Activated CD4-positive, alpha-beta T cell treated with anti-CD3 and anti-CD28 coated beads, Interleukin-2, amount 10 ng/mL, durations not matched to agents 24 days and 14 days (primary cell): ENCODE measurements at regions not wholly inside any gene's neighbourhood (a gene's known extent, or its start where the extent isn't known, plus 50 kb on each side); places are given as distances from the start of the nearest gene placed in this dataset.

Experiments used
- DNase-seq: peaks from one replicate; pipeline ENCODE4 v3.0.0; 2022
- H3K27ac Mint-ChIP-seq: one replicate; pipeline ENCODE4 v1.8.0; 2022; ENCODE audit warnings: mild to moderate bottlenecking, mixed read lengths
- H3K27me3 Mint-ChIP-seq: one replicate; pipeline ENCODE4 v1.8.0; 2022; ENCODE audit warnings: mixed read lengths
- H3K36me3 Mint-ChIP-seq: one replicate; pipeline ENCODE4 v1.8.0; 2022; ENCODE audit warnings: low read depth, mild to moderate bottlenecking, mixed read lengths
- H3K4me1 Mint-ChIP-seq: one replicate; pipeline ENCODE4 v1.8.0; 2021; ENCODE audit warnings: mixed read lengths
- H3K4me3 Mint-ChIP-seq: one replicate; pipeline ENCODE4 v1.8.0; 2022; ENCODE audit warnings: mild to moderate bottlenecking, moderate library complexity, mixed read lengths
- H3K9me3 Mint-ChIP-seq: one replicate; pipeline ENCODE4 v1.8.0; 2021; ENCODE audit warnings: mixed read lengths
- intact Hi-C: fragments of 100-400 bp; cut with micrococcal nuclease; formaldehyde crosslinking; loops from one replicate; pipeline ENCODE4 v1.15.1; 2023

DNA sequence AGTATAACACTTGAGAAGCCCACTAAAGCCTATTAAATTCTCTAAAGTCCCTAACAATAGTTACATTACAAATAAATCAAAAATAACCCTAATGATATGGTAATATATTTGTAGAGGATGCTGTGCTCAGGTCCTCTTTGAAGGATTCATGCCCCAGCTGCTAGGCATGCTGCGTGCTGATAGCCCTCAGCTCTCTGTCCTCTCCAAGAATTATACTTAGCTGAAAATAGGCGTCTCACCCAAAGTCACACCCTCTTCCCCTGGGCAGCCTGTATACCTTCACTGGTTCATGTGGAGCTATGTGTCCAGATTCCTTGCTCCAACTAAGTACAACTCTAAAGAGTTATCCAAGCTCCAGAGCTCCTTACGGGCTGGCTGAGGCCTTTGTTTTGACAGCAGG is 312.5 kb upstream of the ZNF385D start:
- H3K36me3 Mint-ChIP-seq: no peaks in the 10 kb centered on the region
- no peaks in the 10 kb centered on the region for H3K4me1 Mint-ChIP-seq
- H3K4me3 Mint-ChIP-seq: no peak overlapping the region
- no peaks in the 10 kb centered on the region for H3K27me3 Mint-ChIP-seq
- H3K27ac Mint-ChIP-seq: no peak overlapping the region
- intact Hi-C loops: no loop called here
- DNase-seq: no peak
- H3K9me3 Mint-ChIP-seq: peaks cover 3% of the 10 kb centered on the region

DNA sequence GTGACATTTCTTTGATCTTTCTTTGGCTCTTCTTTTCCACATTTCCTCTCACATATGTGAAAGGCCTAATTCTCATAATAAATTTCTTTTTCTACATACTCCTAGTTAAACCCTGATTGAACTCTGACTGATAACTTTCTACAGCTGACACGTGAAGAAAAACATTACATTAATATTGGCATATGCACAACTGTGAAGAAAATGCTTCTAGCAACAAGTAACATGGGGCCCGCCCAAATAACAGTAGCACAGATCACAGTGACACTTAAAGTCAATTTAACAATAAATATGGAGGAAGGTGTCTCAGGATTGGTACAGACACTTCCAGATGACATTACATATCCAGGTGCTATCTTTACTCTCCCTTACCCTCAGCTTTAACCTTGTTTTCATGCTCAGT is 317.6 kb upstream of the ZNF385D start:
- intact Hi-C loops: no loop called here
- no peak for DNase-seq
- H3K9me3 Mint-ChIP-seq: no peaks in the 10 kb centered on the region
- H3K27me3 Mint-ChIP-seq: no peaks in the 10 kb centered on the region
- H3K4me1 Mint-ChIP-seq: no peaks in the 10 kb centered on the region
- H3K4me3 Mint-ChIP-seq: no peak overlapping the region
- H3K36me3 Mint-ChIP-seq: no peaks in the 10 kb centered on the region
- H3K27ac Mint-ChIP-seq: no peak overlapping the region

- H3K9me3 Mint-ChIP-seq: no peaks in the 10 kb centered on the region
- no peaks in the 10 kb centered on the region for H3K4me1 Mint-ChIP-seq
- DNase-seq: no peak
- H3K4me3 Mint-ChIP-seq: no peak overlapping the region
- no peaks in the 10 kb centered on the region for H3K27me3 Mint-ChIP-seq
- no peak overlapping the region for H3K27ac Mint-ChIP-seq
- intact Hi-C loops: no loop called here
- no peaks in the 10 kb centered on the region for H3K36me3 Mint-ChIP-seq
Observed at GRCh38 chr3:22088204-22088603, 337.2 kb upstream of the ZNF385D start.

- Mint-ChIP-seq H3K4me1 (no peaks in the 10 kb centered on the region), H3K27ac (no peak overlapping the region), H3K9me3 (no peaks in the 10 kb centered on the region), H3K36me3 (no peaks in the 10 kb centered on the region), H3K27me3 (no peaks in the 10 kb centered on the region), H3K4me3 (no peak overlapping the region)
- peak; percentile 54 for DNase-seq
- intact Hi-C loops: no loop called here
Observed at GRCh38 chr3:22089284-22089683, 338.3 kb upstream of the ZNF385D start.

DNA sequence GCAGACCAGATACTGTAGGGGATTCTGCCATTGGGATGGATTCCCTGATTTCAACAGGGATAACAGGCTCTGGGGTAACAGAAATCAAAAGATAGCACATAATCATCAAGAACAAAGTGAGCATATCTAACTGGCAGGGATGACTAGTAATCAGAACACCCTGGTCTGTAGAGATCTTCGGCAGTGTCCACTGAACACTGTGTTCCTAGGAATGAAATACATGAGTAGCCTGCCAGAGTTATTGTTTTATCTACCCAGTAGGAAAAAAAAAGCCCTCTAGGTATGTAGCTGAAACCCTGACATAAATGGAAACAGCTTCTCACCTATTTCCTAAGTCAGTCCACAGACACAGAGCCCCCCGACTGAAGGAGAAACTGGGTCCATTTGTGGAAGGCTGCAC is 340.3 kb upstream of the ZNF385D start:
- no peak overlapping the region for H3K4me3 Mint-ChIP-seq
- H3K4me1 Mint-ChIP-seq: no peaks in the 10 kb centered on the region
- H3K27me3 Mint-ChIP-seq: no peaks in the 10 kb centered on the region
- no peak for DNase-seq
- no peak overlapping the region for H3K27ac Mint-ChIP-seq
- no peaks in the 10 kb centered on the region for H3K36me3 Mint-ChIP-seq
- no peaks in the 10 kb centered on the region for H3K9me3 Mint-ChIP-seq
- intact Hi-C loops: no loop called here

- no peaks in the 10 kb centered on the region for H3K27me3 Mint-ChIP-seq
- no peaks in the 10 kb centered on the region for H3K36me3 Mint-ChIP-seq
- no peak for DNase-seq
- no peak overlapping the region for H3K27ac Mint-ChIP-seq
- no peak overlapping the region for H3K4me3 Mint-ChIP-seq
- intact Hi-C loops: no loop called here
- H3K4me1 Mint-ChIP-seq: no peaks in the 10 kb centered on the region
- H3K9me3 Mint-ChIP-seq: peaks cover 3% of the 10 kb centered on the region
Observed at GRCh38 chr3:22098021-22098420, 347.0 kb upstream of the ZNF385D start.

- Mint-ChIP-seq H3K4me3 (no peak overlapping the region), H3K27me3 (no peaks in the 10 kb centered on the region), H3K4me1 (no peaks in the 10 kb centered on the region), H3K27ac (no peak overlapping the region), H3K9me3 (peaks cover 3% of the 10 kb centered on the region), H3K36me3 (no peaks in the 10 kb centered on the region)
- intact Hi-C loops: no loop called here
- no peak for DNase-seq
Observed at GRCh38 chr3:22101351-22101750, 350.3 kb upstream of the ZNF385D start.

DNA sequence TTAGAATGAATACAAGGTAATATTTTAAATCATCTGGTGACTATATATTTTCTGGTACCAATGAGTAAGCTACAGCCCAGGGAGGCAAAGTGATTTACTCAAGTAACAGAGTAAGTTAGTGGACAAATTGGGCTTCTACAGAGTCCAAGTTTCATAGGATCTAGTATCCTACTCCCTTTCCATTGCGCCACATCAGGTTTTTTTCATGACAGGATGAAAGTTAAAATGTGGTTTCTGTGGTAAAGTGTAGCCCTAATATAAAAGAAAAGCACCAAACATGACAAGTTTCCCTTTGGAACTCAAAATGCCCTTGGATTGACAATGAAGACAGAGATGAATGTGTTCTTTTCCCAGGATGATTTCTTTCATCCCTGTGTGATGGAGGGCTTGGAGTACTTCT is 350.8 kb upstream of the ZNF385D start:
- peaks cover 3% of the 10 kb centered on the region for H3K9me3 Mint-ChIP-seq
- DNase-seq: no peak
- no peaks in the 10 kb centered on the region for H3K36me3 Mint-ChIP-seq
- intact Hi-C loops: no loop called here
- H3K4me3 Mint-ChIP-seq: no peak overlapping the region
- no peaks in the 10 kb centered on the region for H3K27me3 Mint-ChIP-seq
- no peaks in the 10 kb centered on the region for H3K4me1 Mint-ChIP-seq
- no peak overlapping the region for H3K27ac Mint-ChIP-seq

DNA sequence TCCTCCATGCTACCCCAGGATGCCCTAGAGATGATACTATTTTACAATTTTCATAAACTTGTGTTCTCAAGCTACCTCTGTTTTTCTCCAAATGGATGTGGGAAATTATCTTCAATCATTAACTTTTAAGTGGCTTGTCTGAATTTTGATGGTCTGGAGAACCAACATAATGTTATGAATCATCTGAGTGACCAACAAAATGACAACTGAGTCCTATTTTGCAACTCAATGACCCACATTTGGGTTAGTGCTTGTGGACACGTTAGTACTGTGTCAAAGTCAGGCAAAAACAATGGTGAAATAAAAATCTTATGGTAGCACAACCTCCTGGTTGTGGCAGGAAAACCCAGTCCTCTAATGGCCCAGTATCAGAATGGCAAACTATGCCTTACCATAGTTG is 352.4 kb upstream of the ZNF385D start:
- Mint-ChIP-seq H3K9me3 (peaks cover 3% of the 10 kb centered on the region), H3K36me3 (no peaks in the 10 kb centered on the region), H3K27ac (no peak overlapping the region), H3K27me3 (no peaks in the 10 kb centered on the region), H3K4me3 (no peak overlapping the region), H3K4me1 (no peaks in the 10 kb centered on the region)
- DNase-seq: no peak
- intact Hi-C loops: no loop called here

- Mint-ChIP-seq H3K27me3 (no peaks in the 10 kb centered on the region), H3K4me3 (no peak overlapping the region), H3K27ac (no peak overlapping the region), H3K9me3 (no peaks in the 10 kb centered on the region), H3K36me3 (no peaks in the 10 kb centered on the region), H3K4me1 (no peaks in the 10 kb centered on the region)
- intact Hi-C loops: no loop called here
- DNase-seq: no peak
Observed at GRCh38 chr3:22106213-22106896, 355.3 kb upstream of the ZNF385D start.

DNA sequence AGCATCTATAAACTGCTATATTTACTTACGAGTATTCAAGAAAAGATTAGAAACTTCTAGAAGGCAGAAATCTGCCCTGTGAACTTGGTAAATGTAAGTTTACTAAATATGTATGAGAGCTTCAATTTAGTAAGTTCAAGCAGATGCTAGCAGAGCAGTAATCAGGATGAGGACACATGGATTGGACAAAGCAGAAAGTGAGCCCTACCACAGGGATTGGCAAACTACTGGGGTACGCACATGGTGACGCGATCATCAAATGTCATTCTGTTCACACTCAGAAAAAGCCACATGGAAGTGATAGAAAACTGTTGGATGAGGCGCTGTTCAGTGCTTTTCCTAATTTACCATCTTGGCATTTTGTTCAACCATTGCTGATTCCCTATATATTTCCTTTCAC is 360.2 kb upstream of the ZNF385D start:
- no peak overlapping the region for H3K4me3 Mint-ChIP-seq
- H3K36me3 Mint-ChIP-seq: no peaks in the 10 kb centered on the region
- H3K9me3 Mint-ChIP-seq: no peaks in the 10 kb centered on the region
- no peaks in the 10 kb centered on the region for H3K4me1 Mint-ChIP-seq
- intact Hi-C loops: no loop called here
- no peak for DNase-seq
- no peak overlapping the region for H3K27ac Mint-ChIP-seq
- no peaks in the 10 kb centered on the region for H3K27me3 Mint-ChIP-seq

GRCh38 chr3:22113453-22113852 is 362.4 kb upstream of the ZNF385D start:
- no peak overlapping the region for H3K4me3 Mint-ChIP-seq
- no peaks in the 10 kb centered on the region for H3K9me3 Mint-ChIP-seq
- intact Hi-C loops: no loop called here
- H3K36me3 Mint-ChIP-seq: no peaks in the 10 kb centered on the region
- no peaks in the 10 kb centered on the region for H3K4me1 Mint-ChIP-seq
- no peaks in the 10 kb centered on the region for H3K27me3 Mint-ChIP-seq
- no peak overlapping the region for H3K27ac Mint-ChIP-seq
- no peak for DNase-seq

DNA sequence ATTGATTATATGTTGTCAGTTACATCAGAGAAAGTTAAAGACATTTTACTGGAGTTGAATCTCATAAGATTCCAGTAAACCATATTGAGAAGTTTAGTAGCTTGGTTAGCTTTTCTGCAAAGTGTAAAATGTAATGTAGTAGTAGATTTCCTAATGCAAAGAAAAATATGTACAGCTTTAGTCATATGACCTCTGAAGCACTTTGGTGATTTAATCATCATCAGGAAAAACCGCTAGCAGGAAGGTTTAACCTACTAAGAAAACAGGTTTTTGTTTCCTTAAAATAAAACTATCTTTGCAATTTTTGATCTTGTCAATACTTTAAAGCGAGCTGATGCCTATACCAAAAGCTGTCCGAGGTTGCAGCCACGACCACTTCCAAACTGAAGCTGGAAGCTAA is 364.6 kb upstream of the ZNF385D start:
- H3K4me1 Mint-ChIP-seq: no peaks in the 10 kb centered on the region
- H3K27ac Mint-ChIP-seq: no peak overlapping the region
- H3K9me3 Mint-ChIP-seq: no peaks in the 10 kb centered on the region
- no peak for DNase-seq
- intact Hi-C loops: loop anchor here (5.0 kb wide), 1 partner anchor 1773 kb away; no protein-coding TSS in a partner anchor
- no peaks in the 10 kb centered on the region for H3K27me3 Mint-ChIP-seq
- H3K36me3 Mint-ChIP-seq: no peaks in the 10 kb centered on the region
- no peak overlapping the region for H3K4me3 Mint-ChIP-seq

DNA sequence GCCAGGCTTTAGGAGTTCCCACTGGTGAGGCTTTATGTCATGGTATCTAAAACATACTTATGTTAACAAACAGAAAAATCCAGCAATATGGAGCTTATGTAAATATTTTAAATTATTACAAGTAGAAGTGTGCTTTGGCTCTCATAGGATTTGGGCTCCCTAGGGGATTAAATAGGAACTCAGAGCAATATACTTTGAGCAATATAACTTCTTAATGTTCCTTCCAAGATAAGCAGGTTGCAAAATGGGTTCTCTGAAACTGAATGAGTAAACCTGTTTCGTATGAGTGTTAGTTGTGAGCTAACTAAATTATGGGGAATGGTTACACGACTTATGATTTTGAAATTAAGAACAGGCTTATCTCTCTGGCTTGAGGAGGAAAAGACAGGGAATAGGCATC is 366.1 kb upstream of the ZNF385D start:
- Mint-ChIP-seq H3K9me3 (no peaks in the 10 kb centered on the region), H3K27ac (no peak overlapping the region), H3K4me3 (no peak overlapping the region), H3K27me3 (no peaks in the 10 kb centered on the region), H3K4me1 (no peaks in the 10 kb centered on the region), H3K36me3 (no peaks in the 10 kb centered on the region)
- intact Hi-C loops: loop anchor here (5.0 kb wide), 1 partner anchor 1775 kb away; no protein-coding TSS in a partner anchor
- no peak for DNase-seq

- intact Hi-C loops: loop anchor here (5.0 kb wide), 1 partner anchor 1776 kb away; no protein-coding TSS in a partner anchor
- H3K27ac Mint-ChIP-seq: no peak overlapping the region
- no peaks in the 10 kb centered on the region for H3K36me3 Mint-ChIP-seq
- no peak for DNase-seq
- no peaks in the 10 kb centered on the region for H3K9me3 Mint-ChIP-seq
- H3K27me3 Mint-ChIP-seq: no peaks in the 10 kb centered on the region
- H3K4me1 Mint-ChIP-seq: no peaks in the 10 kb centered on the region
- no peak overlapping the region for H3K4me3 Mint-ChIP-seq
Observed at GRCh38 chr3:22117751-22118346, 366.8 kb upstream of the ZNF385D start.
